HEK293 (cell line): ENCODE measurements at regions not wholly inside any gene's neighbourhood (a gene's known extent, or its start where the extent isn't known, plus 50 kb on each side); places are given as distances from the start of the nearest gene placed in this dataset.

Experiments used
- BCL11A ChIP-seq: fragments of 450-650 bp; formaldehyde crosslinking; IDR thresholded peaks from 2 replicates; pipeline ENCODE4 v1.5.1; 2016; ENCODE audit warnings: low read depth, missing biosample characterization, missing genetic modification characterization
- CTCF ChIP-seq: fragments of 450-650 bp; formaldehyde crosslinking; IDR thresholded peaks from 2 replicates; pipeline ENCODE4 v1.5.1; 2016; ENCODE audit warnings: missing biosample characterization, missing genetic modification characterization
- ZBTB1 ChIP-seq: fragments of 450-650 bp; formaldehyde crosslinking; IDR thresholded peaks from 2 replicates; pipeline ENCODE4 v1.5.1; 2016; ENCODE audit warnings: missing biosample characterization, missing genetic modification characterization
- ZNF350 ChIP-seq: fragments of 450-650 bp; formaldehyde crosslinking; IDR thresholded peaks from 2 replicates; pipeline ENCODE4 v1.5.0; 2017; ENCODE audit warnings: missing biosample characterization, mild to moderate bottlenecking, missing genetic modification characterization
- ZNF580 ChIP-seq: fragments of 450-650 bp; formaldehyde crosslinking; IDR thresholded peaks from 2 replicates; pipeline ENCODE4 v1.5.1; 2016; ENCODE audit warnings: missing biosample characterization, missing genetic modification characterization

GRCh38 chr5:61275841-61276240 is 56.2 kb upstream of the ZSWIM6 start:
- TF ChIP-seq ZNF350 (no peak), BCL11A (tag by site-specific recombination) (no peak), ZBTB1 (no peak), CTCF (tag by site-specific recombination) (no peak), ZNF580 (tag by site-specific recombination) (no peak)
